A673 (cell line): ENCODE measurements at regions not wholly inside any gene's neighbourhood (a gene's known extent, or its start where the extent isn't known, plus 50 kb on each side); places are given as distances from the start of the nearest gene placed in this dataset.

ENCODE experiments used
- BruUV-seq: library from RNA; stranded (reverse); fragments of 400-500 nt; replicated peaks from 2 replicates; lab custom pipeline; 2021; lab: Mats Ljungman, UMichigan
- CTCF ChIA-PET: fragments of 300-600 bp; sonication (Branson Sonifier 250); formaldehyde crosslinking; loops from one replicate; lab custom pipeline; 2022; ENCODE audit warnings: antibody characterized with exemption; lab: Charles Lee
- POLR2A ChIA-PET: fragments of 300-600 bp; sonication (Branson Sonifier 250); formaldehyde crosslinking; loops from one replicate; lab custom pipeline; 2022; ENCODE audit warnings: antibody characterized with exemption; ENCODE audit not compliant: low non-redundant PET; lab: Charles Lee
- DNase-seq: peaks from one replicate; pipeline ENCODE4 v3.0.0-alpha.2; 2015; ENCODE audit warnings: low spot score
- H3K27ac ChIP-seq: fragments of 200-600 bp; sonication (generic); 2 replicates; pipeline ENCODE4 v1.5.1; 2016; ENCODE audit warnings: mixed run types, low read depth, mild to moderate bottlenecking, mixed read lengths, antibody characterized with exemption, low read length; ENCODE audit not compliant: poor library complexity, severe bottlenecking
- H3K27me3 ChIP-seq: fragments of 200-600 bp; sonication (generic); replicated peaks from 2 replicates; pipeline ENCODE4 v1.6.1; 2017; ENCODE audit warnings: mixed run types, low read depth, mild to moderate bottlenecking, mixed read lengths, antibody characterized with exemption, low read length; ENCODE audit not compliant: insufficient read depth, poor library complexity
- H3K36me3 ChIP-seq: fragments of 200-600 bp; sonication (generic); 2 replicates; pipeline ENCODE4 v1.6.1; 2016; ENCODE audit warnings: mixed run types, mild to moderate bottlenecking, mixed read lengths, antibody characterized with exemption, low read length; ENCODE audit not compliant: insufficient read depth, poor library complexity, severe bottlenecking
- H3K4me1 ChIP-seq: fragments of 200-600 bp; sonication (generic); 2 replicates; pipeline ENCODE4 v1.6.1; 2017; ENCODE audit warnings: mixed run types, mild to moderate bottlenecking, mixed read lengths, antibody characterized with exemption, low read length; ENCODE audit not compliant: insufficient read depth, poor library complexity, severe bottlenecking
- H3K4me3 ChIP-seq: fragments of 200-600 bp; sonication (generic); 2 replicates; pipeline ENCODE4 v1.5.1; 2016; ENCODE audit warnings: low read depth, mixed run types, mild to moderate bottlenecking, mixed read lengths, low read length; ENCODE audit not compliant: poor library complexity, severe bottlenecking
- H3K9me3 ChIP-seq: fragments of 200-600 bp; sonication (generic); 2 replicates; pipeline ENCODE4 v1.6.1; 2016; ENCODE audit warnings: mixed run types, low read depth, mild to moderate bottlenecking, mixed read lengths, antibody characterized with exemption, low read length; ENCODE audit not compliant: poor library complexity, severe bottlenecking
- EZH2 ChIP-seq: fragments of 200-600 bp; sonication (generic); IDR thresholded peaks from 2 replicates; pipeline ENCODE4 v1.6.1; 2017; ENCODE audit warnings: borderline replicate concordance, low read depth, mild to moderate bottlenecking, mixed read lengths, antibody characterized with exemption, low read length; ENCODE audit not compliant: poor library complexity, severe bottlenecking
- intact Hi-C: fragments of 100-400 bp; cut with micrococcal nuclease; formaldehyde crosslinking; loops from one replicate; pipeline ENCODE4 v1.10.0; 2022; ENCODE audit not compliant: unreplicated experiment
- TF ChIP-seq, protein P1 (sequence below): fragments of 300-800, 200-600 bp; sonication (generic); conservative IDR thresholded peaks from 2 replicates; pipeline ENCODE4 v1.5.1; 2017; ENCODE audit warnings: low read depth, mild to moderate bottlenecking, antibody characterized with exemption, low read length, moderate library complexity, mixed read lengths

DNA sequence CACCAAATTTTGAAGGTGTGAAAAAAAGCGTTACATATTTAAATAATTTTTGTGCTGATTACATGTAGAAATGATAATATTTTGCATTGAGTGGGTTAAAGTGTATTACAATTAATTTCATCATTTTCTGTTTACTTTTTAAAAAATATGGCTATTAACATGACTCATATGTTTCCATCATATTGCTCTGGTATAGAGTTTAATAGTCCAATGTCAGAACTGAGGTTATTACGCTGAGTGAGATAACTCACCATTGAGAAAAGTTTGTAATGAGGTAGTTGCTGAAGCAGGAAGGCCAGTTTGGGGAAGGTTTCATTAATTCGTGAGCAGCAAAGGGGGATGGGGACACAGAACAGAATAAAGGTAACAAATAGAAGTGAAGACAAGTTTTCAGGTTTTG is 865.7 kb upstream of the MGAT4C start:
- BruUV-seq, result no TSS peak
- Histone ChIP-seq H3K36me3 (no peaks in the 10 kb centered on the region), H3K27ac (no peak overlapping the region), H3K9me3 (no peaks in the 10 kb centered on the region), H3K4me3 (no peak overlapping the region), H3K27me3 (no peaks in the 10 kb centered on the region), H3K4me1 (peaks cover under 1% of the 10 kb centered on the region)
- POLR2A ChIA-PET, result no interaction called here
- DNase-seq, result no peak
- intact Hi-C loops, result no loop called here
- TF ChIP-seq EZH2, result no peak
- TF ChIP-seq, protein P1, sequence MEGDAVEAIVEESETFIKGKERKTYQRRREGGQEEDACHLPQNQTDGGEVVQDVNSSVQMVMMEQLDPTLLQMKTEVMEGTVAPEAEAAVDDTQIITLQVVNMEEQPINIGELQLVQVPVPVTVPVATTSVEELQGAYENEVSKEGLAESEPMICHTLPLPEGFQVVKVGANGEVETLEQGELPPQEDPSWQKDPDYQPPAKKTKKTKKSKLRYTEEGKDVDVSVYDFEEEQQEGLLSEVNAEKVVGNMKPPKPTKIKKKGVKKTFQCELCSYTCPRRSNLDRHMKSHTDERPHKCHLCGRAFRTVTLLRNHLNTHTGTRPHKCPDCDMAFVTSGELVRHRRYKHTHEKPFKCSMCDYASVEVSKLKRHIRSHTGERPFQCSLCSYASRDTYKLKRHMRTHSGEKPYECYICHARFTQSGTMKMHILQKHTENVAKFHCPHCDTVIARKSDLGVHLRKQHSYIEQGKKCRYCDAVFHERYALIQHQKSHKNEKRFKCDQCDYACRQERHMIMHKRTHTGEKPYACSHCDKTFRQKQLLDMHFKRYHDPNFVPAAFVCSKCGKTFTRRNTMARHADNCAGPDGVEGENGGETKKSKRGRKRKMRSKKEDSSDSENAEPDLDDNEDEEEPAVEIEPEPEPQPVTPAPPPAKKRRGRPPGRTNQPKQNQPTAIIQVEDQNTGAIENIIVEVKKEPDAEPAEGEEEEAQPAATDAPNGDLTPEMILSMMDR, result no peak
- CTCF ChIA-PET, result no interaction called here

DNA sequence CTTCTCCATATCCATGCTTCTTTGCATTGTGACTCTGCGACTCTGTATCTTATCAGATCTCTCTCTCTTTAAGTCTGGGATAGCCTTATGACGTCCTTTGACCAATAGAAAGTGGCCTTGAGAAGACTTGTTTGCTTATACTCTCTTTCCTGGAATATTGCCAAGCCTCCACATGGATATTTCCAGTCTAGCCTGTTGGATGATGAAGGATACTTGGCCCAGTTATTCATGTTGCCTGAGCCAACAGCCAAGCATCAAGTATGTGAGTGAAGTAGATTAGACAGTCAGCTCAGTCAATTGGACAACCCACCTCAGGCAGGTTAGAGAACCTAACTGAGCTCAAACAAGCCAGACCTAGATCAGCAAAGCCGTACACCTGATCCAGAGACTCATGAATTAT is 864.2 kb upstream of the MGAT4C start:
- H3K4me3 ChIP-seq, result no peak overlapping the region
- H3K27me3 ChIP-seq, result no peaks in the 10 kb centered on the region
- no peak for DNase-seq
- no peaks in the 10 kb centered on the region for H3K9me3 ChIP-seq
- peaks cover 6% of the 10 kb centered on the region for H3K4me1 ChIP-seq
- TF ChIP-seq, protein P1, result no peak
- TF ChIP-seq EZH2, result no peak
- no TSS peak for BruUV-seq
- ChIA-PET POLR2A (no interaction called here), CTCF (no interaction called here)
- H3K36me3 ChIP-seq, result no peaks in the 10 kb centered on the region
- no peak overlapping the region for H3K27ac ChIP-seq
- intact Hi-C loops, result no loop called here

DNA sequence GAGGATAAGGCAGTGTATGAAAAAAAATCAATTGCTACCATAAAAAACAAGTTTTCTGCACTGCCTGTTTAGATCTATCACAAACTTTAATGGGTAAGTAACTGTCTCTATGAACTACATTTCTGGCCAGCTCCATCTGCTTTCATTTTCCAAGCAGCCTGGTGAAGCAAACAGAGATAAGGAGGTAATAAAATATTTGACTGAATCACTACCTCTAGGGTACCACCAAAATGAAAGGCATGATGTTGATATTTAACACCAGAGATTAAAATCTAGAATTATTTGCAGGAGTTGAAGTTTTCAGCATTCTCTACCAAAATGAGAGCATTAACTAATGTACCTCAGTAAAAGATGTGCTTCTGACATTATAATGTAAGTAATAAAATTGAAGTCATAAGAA is 863.5 kb upstream of the MGAT4C start:
- Histone ChIP-seq H3K27ac (no peak overlapping the region), H3K4me1 (peaks cover 6% of the 10 kb centered on the region), H3K9me3 (no peaks in the 10 kb centered on the region), H3K4me3 (no peak overlapping the region), H3K36me3 (no peaks in the 10 kb centered on the region), H3K27me3 (no peaks in the 10 kb centered on the region)
- DNase-seq, result no peak
- BruUV-seq, result no TSS peak
- intact Hi-C loops, result no loop called here
- ChIA-PET POLR2A (no interaction called here), CTCF (no interaction called here)
- TF ChIP-seq, protein P1, result no peak
- no peak for TF ChIP-seq EZH2
